A673 (cell line): ENCODE measurements at regions not wholly inside any gene's neighbourhood (a gene's known extent, or its start where the extent isn't known, plus 50 kb on each side); places are given as distances from the start of the nearest gene placed in this dataset.

Experiments used
- BruUV-seq: library from RNA; stranded (reverse); fragments of 400-500 nt; replicated peaks from 2 replicates; lab custom pipeline; 2021; lab: Mats Ljungman, UMichigan
- CTCF ChIA-PET: fragments of 300-600 bp; sonication (Branson Sonifier 250); formaldehyde crosslinking; loops from one replicate; lab custom pipeline; 2022; ENCODE audit warnings: antibody characterized with exemption; lab: Charles Lee
- POLR2A ChIA-PET: fragments of 300-600 bp; sonication (Branson Sonifier 250); formaldehyde crosslinking; loops from one replicate; lab custom pipeline; 2022; ENCODE audit warnings: antibody characterized with exemption; ENCODE audit not compliant: low non-redundant PET; lab: Charles Lee
- DNase-seq: peaks from one replicate; pipeline ENCODE4 v3.0.0-alpha.2; 2015; ENCODE audit warnings: low spot score
- H3K27ac ChIP-seq: fragments of 200-600 bp; sonication (generic); 2 replicates; pipeline ENCODE4 v1.5.1; 2016; ENCODE audit warnings: mixed run types, low read depth, mild to moderate bottlenecking, mixed read lengths, antibody characterized with exemption, low read length; ENCODE audit not compliant: poor library complexity, severe bottlenecking
- H3K27me3 ChIP-seq: fragments of 200-600 bp; sonication (generic); replicated peaks from 2 replicates; pipeline ENCODE4 v1.6.1; 2017; ENCODE audit warnings: mixed run types, low read depth, mild to moderate bottlenecking, mixed read lengths, antibody characterized with exemption, low read length; ENCODE audit not compliant: insufficient read depth, poor library complexity
- H3K36me3 ChIP-seq: fragments of 200-600 bp; sonication (generic); 2 replicates; pipeline ENCODE4 v1.6.1; 2016; ENCODE audit warnings: mixed run types, mild to moderate bottlenecking, mixed read lengths, antibody characterized with exemption, low read length; ENCODE audit not compliant: insufficient read depth, poor library complexity, severe bottlenecking
- H3K4me1 ChIP-seq: fragments of 200-600 bp; sonication (generic); 2 replicates; pipeline ENCODE4 v1.6.1; 2017; ENCODE audit warnings: mixed run types, mild to moderate bottlenecking, mixed read lengths, antibody characterized with exemption, low read length; ENCODE audit not compliant: insufficient read depth, poor library complexity, severe bottlenecking
- H3K4me3 ChIP-seq: fragments of 200-600 bp; sonication (generic); 2 replicates; pipeline ENCODE4 v1.5.1; 2016; ENCODE audit warnings: low read depth, mixed run types, mild to moderate bottlenecking, mixed read lengths, low read length; ENCODE audit not compliant: poor library complexity, severe bottlenecking
- H3K9me3 ChIP-seq: fragments of 200-600 bp; sonication (generic); 2 replicates; pipeline ENCODE4 v1.6.1; 2016; ENCODE audit warnings: mixed run types, low read depth, mild to moderate bottlenecking, mixed read lengths, antibody characterized with exemption, low read length; ENCODE audit not compliant: poor library complexity, severe bottlenecking
- CTCF ChIP-seq: fragments of 300-800, 200-600 bp; sonication (generic); conservative IDR thresholded peaks from 2 replicates; pipeline ENCODE4 v1.5.1; 2017; ENCODE audit warnings: low read depth, mild to moderate bottlenecking, antibody characterized with exemption, low read length, moderate library complexity, mixed read lengths
- EZH2 ChIP-seq: fragments of 200-600 bp; sonication (generic); IDR thresholded peaks from 2 replicates; pipeline ENCODE4 v1.6.1; 2017; ENCODE audit warnings: borderline replicate concordance, low read depth, mild to moderate bottlenecking, mixed read lengths, antibody characterized with exemption, low read length; ENCODE audit not compliant: poor library complexity, severe bottlenecking
- intact Hi-C: fragments of 100-400 bp; cut with micrococcal nuclease; formaldehyde crosslinking; loops from one replicate; pipeline ENCODE4 v1.10.0; 2022; ENCODE audit not compliant: unreplicated experiment

GRCh38 chr16:66223176-66223780, 143.2 kb upstream of the CDH5 start:
- CTCF ChIA-PET, result no interaction called here
- POLR2A ChIA-PET, result no interaction called here

DNA sequence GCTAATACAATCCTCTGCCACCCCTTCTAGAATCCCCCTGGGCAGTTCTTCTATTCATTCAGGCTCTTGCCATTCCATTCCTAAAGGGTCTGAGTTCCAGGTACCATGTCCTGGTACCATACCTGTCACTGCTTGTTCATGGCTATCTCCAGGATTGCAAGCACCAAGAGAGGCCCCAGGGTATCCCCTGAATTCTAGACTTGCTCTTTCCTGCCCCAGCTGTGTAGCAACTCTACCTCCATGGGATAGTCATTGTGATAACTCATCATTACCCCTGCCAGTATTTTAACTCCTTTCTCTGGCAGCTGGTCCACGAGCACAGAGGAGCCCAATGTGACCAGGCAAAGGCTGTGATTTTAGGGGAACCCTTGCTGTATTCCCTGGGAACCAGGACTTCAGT, 143.7 kb upstream of the CDH5 start:
- Histone ChIP-seq H3K4me1 (peaks cover 6% of the 10 kb centered on the region), H3K27ac (no peak overlapping the region), H3K27me3 (no peaks in the 10 kb centered on the region), H3K36me3 (no peaks in the 10 kb centered on the region), H3K4me3 (no peak overlapping the region), H3K9me3 (no peaks in the 10 kb centered on the region)
- intact Hi-C loops, result no loop called here
- CTCF ChIA-PET, result no interaction called here
- POLR2A ChIA-PET, result no interaction called here
- no peak for DNase-seq
- BruUV-seq, result no TSS peak
- TF ChIP-seq CTCF, result no peak
- TF ChIP-seq EZH2, result no peak

More at GRCh38 chr16:66223176-66223780, 143.2 kb upstream of the CDH5 start:
- H3K27ac ChIP-seq, result no peak overlapping the region
- H3K27me3 ChIP-seq, result no peaks in the 10 kb centered on the region
- intact Hi-C loops, result no loop called here
- H3K9me3 ChIP-seq, result no peaks in the 10 kb centered on the region
- no peak overlapping the region for H3K4me3 ChIP-seq
- peaks cover 6% of the 10 kb centered on the region for H3K4me1 ChIP-seq
- no peaks in the 10 kb centered on the region for H3K36me3 ChIP-seq
- TF ChIP-seq EZH2, result no peak
- TF ChIP-seq CTCF, result no peak
- DNase-seq, result peak; percentile 55
- BruUV-seq, result no TSS peak

GRCh38 chr16:66220702-66221101, 145.8 kb upstream of the CDH5 start:
- CTCF ChIA-PET, result no interaction called here
- TF ChIP-seq EZH2 (no peak), CTCF (no peak)
- BruUV-seq, result no TSS peak
- intact Hi-C loops, result no loop called here
- Histone ChIP-seq H3K36me3 (no peaks in the 10 kb centered on the region), H3K4me1 (peaks cover 6% of the 10 kb centered on the region), H3K9me3 (no peaks in the 10 kb centered on the region), H3K27me3 (no peaks in the 10 kb centered on the region), H3K4me3 (no peak overlapping the region), H3K27ac (no peak overlapping the region)
- POLR2A ChIA-PET, result no interaction called here
- DNase-seq, result no peak
